T-cell (primary cell): ENCODE measurements at regions not wholly inside any gene's neighbourhood (a gene's known extent, or its start where the extent isn't known, plus 50 kb on each side); places are given as distances from the start of the nearest gene placed in this dataset.

Experiments used
- ATAC-seq, 4 experiments: fragments of 200-7000 bp in 3 of 4; fragments of 150-1000 bp in 1 of 4; cut with Tn5 transposase; replicated peaks in 1 of 4; 1 replicate in 3 of 4; 2 replicates in 1 of 4; pipeline ENCODE4 v1.10.0; 2021; ENCODE audit warnings: moderate library complexity in 3 of 4, mild to moderate bottlenecking in 2 of 4, moderate number of reproducible peaks in 1 of 4
- CTCF ChIA-PET, 2 donors: fragments of 300-600 bp; sonication (Branson Sonifier 250); formaldehyde crosslinking; loops; one replicate each; lab custom pipeline; 2022; ENCODE audit warnings: antibody characterized with exemption in 2 of 2; lab: Charles Lee
- POLR2A ChIA-PET, 2 donors: fragments of 300-600 bp; sonication (Branson Sonifier 250); formaldehyde crosslinking; loops; one replicate each; lab custom pipeline; 2022; ENCODE audit warnings: antibody characterized with exemption in 2 of 2; lab: Charles Lee
- DNase-seq, 35 experiments: peaks; one replicate each; pipeline versions ENCODE4 v3.0.0 to v3.0.0-alpha.2; 2013 to 2023
- H3K27ac ChIP-seq: one replicate; pipeline ENCODE4 v1.5.1; 2013; ENCODE audit warnings: low read length
- H3K27me3 ChIP-seq, 2 experiments: replicated peaks in 1 of 2; 1 replicate in 1 of 2; 2 replicates in 1 of 2; pipeline versions ENCODE4 v1.6.1 to v1.7.0; 2013; ENCODE audit warnings: low read length in 1 of 2, mixed read lengths in 1 of 2; ENCODE audit not compliant: control insufficient read depth in 2 of 2, insufficient read depth in 2 of 2; ENCODE audit errors: extremely low read depth in 1 of 2
- H3K36me3 ChIP-seq, 2 donors: 1 replicate in 1 of 2; 2 replicates in 1 of 2; pipeline versions ENCODE4 v1.6.1 to v1.7.0; 2013; ENCODE audit warnings: low read length in 1 of 2; ENCODE audit not compliant: control insufficient read depth in 2 of 2, insufficient read depth in 1 of 2; ENCODE audit errors: extremely low read depth in 1 of 2
- H3K4me1 ChIP-seq, 2 experiments: 1 replicate in 1 of 2; 2 replicates in 1 of 2; pipeline versions ENCODE4 v1.6.1 to v1.7.0; 2013; ENCODE audit warnings: low read length in 2 of 2, mixed read lengths in 1 of 2; ENCODE audit not compliant: insufficient read depth in 2 of 2, control insufficient read depth in 1 of 2; ENCODE audit errors: extremely low read depth in 1 of 2
- H3K4me3 ChIP-seq, 2 donors: 1 replicate in 1 of 2; 2 replicates in 1 of 2; pipeline versions ENCODE4 v1.5.1 to v1.7.0; 2013; ENCODE audit warnings: mild to moderate bottlenecking in 2 of 2, low read length in 1 of 2, moderate library complexity in 1 of 2; ENCODE audit not compliant: control insufficient read depth in 1 of 2; ENCODE audit errors: extremely low read depth in 1 of 2
- H3K9me3 ChIP-seq: 2 replicates; pipeline ENCODE4 v1.7.0; 2013
- H3K27ac Mint-ChIP-seq, 2 donors: one replicate each; pipeline ENCODE4 v1.8.0; 2020 to 2021; ENCODE audit warnings: mild to moderate bottlenecking in 2 of 2, mixed read lengths in 2 of 2
- H3K27me3 Mint-ChIP-seq, 2 donors: one replicate each; pipeline ENCODE4 v1.8.0; 2021 to 2022; ENCODE audit warnings: mixed read lengths in 2 of 2
- H3K36me3 Mint-ChIP-seq: one replicate; pipeline ENCODE4 v1.8.0; 2021; ENCODE audit warnings: mixed read lengths
- H3K4me1 Mint-ChIP-seq, 3 donors: one replicate each; pipeline ENCODE4 v1.8.0; 2020 to 2022; ENCODE audit warnings: mixed read lengths in 3 of 3, mild to moderate bottlenecking in 1 of 3
- H3K4me3 Mint-ChIP-seq, 3 donors: one replicate each; pipeline ENCODE4 v1.8.0; 2020 to 2022; ENCODE audit warnings: mild to moderate bottlenecking in 3 of 3, mixed read lengths in 3 of 3, moderate library complexity in 3 of 3
- H3K9me3 Mint-ChIP-seq, 3 donors: one replicate each; pipeline ENCODE4 v1.8.0; 2020 to 2022; ENCODE audit warnings: mixed read lengths in 3 of 3
- WGBS: methylation state at CpG from one replicate; pipeline ENCODE4 v1.1.5; 2013; ENCODE audit warnings: missing lambda C conversion rate; ENCODE audit not compliant: insufficient coverage; 5-methylcytosine and 5-hydroxymethylcytosine counted together

DNA sequence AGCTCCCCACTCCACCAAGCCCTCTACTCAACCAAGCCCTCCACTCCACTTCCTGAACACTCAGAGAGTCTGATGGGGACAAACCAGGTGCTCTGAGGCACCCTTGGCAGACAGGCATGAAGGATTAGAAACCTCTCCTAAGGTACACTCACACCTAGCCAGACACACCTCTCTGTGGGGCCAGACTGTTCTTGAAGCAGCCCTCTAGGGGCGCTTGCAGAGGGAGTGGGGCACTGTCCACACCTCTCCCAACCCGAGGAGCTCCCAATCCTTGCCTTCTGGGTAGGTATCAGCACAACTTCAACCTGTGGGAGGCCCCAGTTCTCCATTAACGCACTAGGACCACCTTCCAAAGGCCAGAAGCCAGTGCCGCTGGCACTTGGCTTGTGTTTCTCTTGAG lies 108.7 kb upstream of the VSTM2B start:
- peaks cover 0 to 5% (median 0%) of the 10 kb centered on the region in 3 donors for H3K9me3 Mint-ChIP-seq
- H3K27ac Mint-ChIP-seq = no peak overlapping the region
- Histone ChIP-seq H3K4me3 (no peak overlapping the region), H3K27me3 (peaks cover 0 to 28% of the 10 kb centered on the region in 2 experiments), H3K27ac (no peak overlapping the region), H3K9me3 (no peaks in the 10 kb centered on the region), H3K4me1 (no peaks in the 10 kb centered on the region), H3K36me3 (no peaks in the 10 kb centered on the region)
- ChIA-PET POLR2A (no interaction called here), CTCF (no interaction called here)
- ATAC-seq = no peak
- no peaks in the 10 kb centered on the region for H3K4me1 Mint-ChIP-seq
- no peaks in the 10 kb centered on the region for H3K36me3 Mint-ChIP-seq
- H3K4me3 Mint-ChIP-seq = no peak overlapping the region
- 17% methylated on average over 2 of the region's 4 CpGs for WGBS
- DNase-seq = no peak
- peaks cover 0 to 4% of the 10 kb centered on the region in 2 donors for H3K27me3 Mint-ChIP-seq

DNA sequence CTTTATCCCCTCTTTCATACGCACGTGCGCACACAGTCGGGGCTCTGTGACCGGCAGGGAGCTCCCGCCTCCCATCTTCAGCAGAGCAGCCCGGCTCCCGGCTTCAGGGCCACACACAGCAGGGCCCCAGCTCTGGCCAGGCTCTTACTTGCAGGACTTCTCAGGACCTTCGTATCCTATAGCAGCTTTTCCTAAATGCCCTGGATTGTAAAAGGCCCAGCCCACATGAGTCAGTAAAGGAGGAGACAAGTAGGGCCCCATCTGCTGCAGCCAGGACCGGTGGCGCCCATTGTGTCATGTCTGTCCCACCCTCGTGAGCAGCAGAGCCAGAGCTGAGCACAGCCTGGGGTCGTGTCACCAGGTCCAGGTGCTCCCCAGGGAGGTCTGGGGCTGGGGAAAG lies 107.6 kb upstream of the VSTM2B start:
- H3K36me3 ChIP-seq = no peaks in the 10 kb centered on the region
- H3K27ac ChIP-seq = no peak overlapping the region
- no peaks in the 10 kb centered on the region for H3K4me1 Mint-ChIP-seq
- peaks cover 0 to 4% of the 10 kb centered on the region in 2 donors for H3K27me3 Mint-ChIP-seq
- WGBS = 67% methylated on average over 11 of the region's 13 CpGs
- H3K9me3 ChIP-seq = no peaks in the 10 kb centered on the region
- H3K4me3 Mint-ChIP-seq = no peak overlapping the region
- CTCF ChIA-PET = no interaction called here
- POLR2A ChIA-PET = no interaction called here
- H3K27ac Mint-ChIP-seq = no peak overlapping the region
- DNase-seq (no peak), ATAC-seq (no peak)
- peaks cover 0 to 36% of the 10 kb centered on the region in 2 experiments for H3K27me3 ChIP-seq
- peaks cover 0 to 5% (median 0%) of the 10 kb centered on the region in 3 donors for H3K9me3 Mint-ChIP-seq
- no peak overlapping the region for H3K4me3 ChIP-seq
- no peaks in the 10 kb centered on the region for H3K4me1 ChIP-seq
- H3K36me3 Mint-ChIP-seq = no peaks in the 10 kb centered on the region

DNA sequence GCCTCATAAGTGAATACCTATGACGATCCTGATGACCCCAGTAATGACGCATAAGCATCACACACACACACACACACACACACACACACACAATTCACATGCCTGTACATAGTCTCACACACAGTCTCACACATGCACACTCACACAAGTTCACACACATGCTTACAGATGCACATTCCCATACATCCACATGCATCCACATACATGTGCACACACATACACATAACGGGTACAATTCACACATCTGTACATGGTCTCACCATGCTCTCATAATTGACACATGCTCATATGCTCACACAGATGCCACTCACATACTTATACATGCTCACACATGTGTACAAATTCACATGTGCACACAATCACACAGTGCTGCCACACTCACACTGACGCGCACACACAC lies 105.7 kb upstream of the VSTM2B start:
- Mint-ChIP-seq H3K4me1 (no peaks in the 10 kb centered on the region), H3K9me3 (peaks cover 0 to 5% (median 0%) of the 10 kb centered on the region in 3 donors), H3K36me3 (no peaks in the 10 kb centered on the region), H3K27me3 (peaks cover 3 to 6% of the 10 kb centered on the region in 2 donors), H3K27ac (no peak overlapping the region), H3K4me3 (no peak overlapping the region)
- POLR2A ChIA-PET = no interaction called here
- Histone ChIP-seq H3K27ac (no peak overlapping the region), H3K36me3 (no peaks in the 10 kb centered on the region), H3K9me3 (no peaks in the 10 kb centered on the region), H3K4me3 (no peak overlapping the region), H3K4me1 (no peaks in the 10 kb centered on the region), H3K27me3 (peaks cover 0 to 36% of the 10 kb centered on the region in 2 experiments)
- 89% methylated on average over 5 of the region's 5 CpGs for WGBS
- CTCF ChIA-PET = no interaction called here
- no peak for DNase-seq
- ATAC-seq = no peak

DNA sequence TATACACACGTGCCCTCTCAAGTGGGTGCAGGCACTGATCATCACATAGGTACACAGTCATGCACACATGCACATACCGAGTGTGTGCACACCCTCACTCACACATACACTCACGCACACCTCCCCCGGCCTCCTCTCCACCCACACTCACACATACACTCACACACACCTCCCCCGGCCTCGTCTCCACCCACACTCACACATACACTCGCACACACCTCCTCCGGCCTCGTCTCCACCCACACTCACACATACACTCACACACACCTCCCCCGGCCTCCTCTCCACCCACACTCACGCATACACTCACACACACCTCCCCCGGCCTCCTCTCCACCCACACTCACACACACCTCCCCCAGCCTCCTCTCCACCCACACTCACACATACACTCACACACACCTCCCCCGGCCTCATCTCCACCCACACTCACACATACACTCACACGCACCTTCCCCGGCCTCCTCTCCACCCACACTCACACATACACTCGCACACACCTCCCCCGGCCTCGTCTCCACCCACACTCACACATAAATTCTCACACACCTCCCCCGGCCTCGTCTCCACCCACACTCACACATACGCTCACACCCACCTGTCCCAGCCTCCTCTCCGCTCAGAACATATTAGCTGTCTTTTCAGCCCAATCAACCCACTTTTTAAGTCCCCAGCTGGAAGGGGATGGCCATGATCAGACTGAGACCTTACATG lies 105.2 kb upstream of the VSTM2B start:
- no peak overlapping the region for H3K27ac ChIP-seq
- POLR2A ChIA-PET = no interaction called here
- WGBS = 66% methylated on average over 21 of the region's 22 CpGs
- no peak overlapping the region for H3K4me3 ChIP-seq
- H3K9me3 ChIP-seq = no peaks in the 10 kb centered on the region
- DNase-seq (no peak), ATAC-seq (no peak)
- peaks cover 0 to 39% of the 10 kb centered on the region in 2 experiments for H3K27me3 ChIP-seq
- H3K4me3 Mint-ChIP-seq = no peak overlapping the region
- H3K36me3 ChIP-seq = no peaks in the 10 kb centered on the region
- peaks cover 0 to 5% (median 0%) of the 10 kb centered on the region in 3 donors for H3K9me3 Mint-ChIP-seq
- H3K27ac Mint-ChIP-seq = no peak overlapping the region
- no peaks in the 10 kb centered on the region for H3K4me1 Mint-ChIP-seq
- CTCF ChIA-PET = no interaction called here
- H3K36me3 Mint-ChIP-seq = no peaks in the 10 kb centered on the region
- peaks cover 3 to 8% of the 10 kb centered on the region in 2 donors for H3K27me3 Mint-ChIP-seq
- H3K4me1 ChIP-seq = no peaks in the 10 kb centered on the region

DNA sequence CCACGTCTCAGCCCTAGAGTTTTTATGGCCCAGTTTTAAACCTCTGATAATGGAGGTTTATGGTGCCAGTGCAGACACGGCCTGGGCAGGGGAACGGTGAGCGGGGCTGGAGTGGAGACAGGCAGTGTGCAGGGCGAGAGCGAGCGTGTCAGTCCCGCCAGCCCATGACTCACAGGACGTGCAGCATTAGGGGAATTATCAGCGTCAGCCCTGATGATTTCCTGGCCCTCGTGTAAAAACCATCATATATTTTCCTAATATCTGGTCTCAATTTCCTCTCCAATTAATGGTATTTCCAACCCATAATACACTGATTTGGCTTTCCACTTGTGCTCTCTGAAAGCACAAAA lies 104.6 kb upstream of the VSTM2B start:
- ATAC-seq (no peak), DNase-seq (no peak)
- H3K9me3 ChIP-seq = no peaks in the 10 kb centered on the region
- H3K36me3 ChIP-seq = no peaks in the 10 kb centered on the region
- H3K4me1 ChIP-seq = no peaks in the 10 kb centered on the region
- H3K9me3 Mint-ChIP-seq = peaks cover 0 to 5% (median 0%) of the 10 kb centered on the region in 3 donors
- no peak overlapping the region for H3K27ac ChIP-seq
- ChIA-PET POLR2A (no interaction called here), CTCF (no interaction called here)
- H3K27me3 ChIP-seq = peaks cover 0 to 41% of the 10 kb centered on the region in 2 experiments
- no peak overlapping the region for H3K4me3 Mint-ChIP-seq
- H3K36me3 Mint-ChIP-seq = no peaks in the 10 kb centered on the region
- peaks cover 3 to 7% of the 10 kb centered on the region in 2 donors for H3K27me3 Mint-ChIP-seq
- H3K27ac Mint-ChIP-seq = no peak overlapping the region
- no peaks in the 10 kb centered on the region for H3K4me1 Mint-ChIP-seq
- 55% methylated on average over 10 of the region's 11 CpGs for whole genome bisulfite sequencing
- no peak overlapping the region for H3K4me3 ChIP-seq

DNA sequence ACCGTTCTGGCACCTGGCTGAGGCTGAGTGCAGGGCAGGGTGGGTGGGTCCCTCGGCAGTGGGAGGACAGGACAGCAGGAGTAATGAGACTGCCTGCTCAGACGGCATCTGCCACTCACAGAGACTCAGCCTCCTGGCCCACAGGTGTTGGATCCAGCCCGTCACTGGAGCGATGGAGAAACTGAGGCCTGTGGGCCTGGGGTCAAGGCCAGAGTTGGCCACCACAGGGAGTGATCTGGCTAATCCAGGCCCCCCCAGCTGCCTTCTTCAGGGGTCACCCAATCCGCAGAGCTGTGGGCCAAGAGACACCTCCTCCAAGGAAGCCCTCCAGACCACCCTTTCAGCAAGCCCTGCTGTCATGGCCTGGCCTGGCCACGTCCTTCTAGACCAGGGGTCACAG lies 103.7 kb upstream of the VSTM2B start:
- CTCF ChIA-PET = no interaction called here
- H3K9me3 ChIP-seq = no peaks in the 10 kb centered on the region
- no peaks in the 10 kb centered on the region for H3K36me3 ChIP-seq
- Mint-ChIP-seq H3K9me3 (peaks cover 0 to 5% (median 0%) of the 10 kb centered on the region in 3 donors), H3K27me3 (peaks cover 3 to 9% of the 10 kb centered on the region in 2 donors), H3K4me3 (no peak overlapping the region), H3K4me1 (no peaks in the 10 kb centered on the region), H3K27ac (no peak overlapping the region), H3K36me3 (no peaks in the 10 kb centered on the region)
- no peak for DNase-seq
- 65% methylated on average over 6 of the region's 7 CpGs for WGBS
- no peak for ATAC-seq
- no peak overlapping the region for H3K4me3 ChIP-seq
- H3K27me3 ChIP-seq = peaks cover 0 to 36% of the 10 kb centered on the region in 2 experiments
- H3K4me1 ChIP-seq = no peaks in the 10 kb centered on the region
- H3K27ac ChIP-seq = no peak overlapping the region
- POLR2A ChIA-PET = no interaction called here
